ENCODE measurements at regions not wholly inside any gene's neighbourhood (a gene's known extent, or its start where the extent isn't known, plus 50 kb on each side); places are given as distances from the start of the nearest gene placed in this dataset.

DNA sequence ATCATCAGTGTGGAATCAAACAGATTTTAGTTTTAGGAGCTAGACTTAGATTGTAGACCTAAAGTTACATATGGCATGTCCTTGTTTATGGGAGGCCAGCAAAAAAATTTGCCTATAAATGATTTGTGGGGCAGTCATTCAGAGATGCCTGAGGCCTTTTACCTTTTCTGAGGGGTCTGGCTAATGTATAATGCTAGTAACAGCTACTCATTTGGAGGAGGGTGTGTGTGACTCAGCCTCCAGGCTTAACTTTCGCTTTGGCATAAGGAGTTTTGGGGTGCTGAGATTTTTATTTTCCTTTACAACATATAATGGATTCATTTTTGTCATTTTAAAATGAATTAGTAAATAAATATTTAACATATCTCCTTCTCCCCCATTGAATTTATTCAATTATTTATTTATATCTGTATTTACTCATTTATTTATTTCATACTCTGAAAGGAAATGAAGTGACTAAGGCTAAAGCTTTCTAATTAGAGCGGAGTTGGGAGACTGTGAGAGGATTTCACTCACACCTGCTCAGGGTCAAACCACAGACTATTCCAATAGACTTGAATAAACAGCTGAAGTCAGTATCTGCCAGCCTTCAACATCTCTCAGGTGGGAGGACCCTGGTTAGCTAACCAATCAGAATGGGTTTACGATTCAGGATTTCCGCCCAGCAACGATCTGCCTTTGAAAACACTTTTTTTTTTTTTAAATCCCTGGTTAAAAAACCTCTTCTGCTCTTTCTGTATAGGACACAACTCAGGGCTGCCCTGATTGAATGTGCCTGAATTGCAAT, 487.5 kb upstream of the SGCD start:
- peak; percentile 30 for DNase-seq (ENCODE audit: low spot score)

DNA sequence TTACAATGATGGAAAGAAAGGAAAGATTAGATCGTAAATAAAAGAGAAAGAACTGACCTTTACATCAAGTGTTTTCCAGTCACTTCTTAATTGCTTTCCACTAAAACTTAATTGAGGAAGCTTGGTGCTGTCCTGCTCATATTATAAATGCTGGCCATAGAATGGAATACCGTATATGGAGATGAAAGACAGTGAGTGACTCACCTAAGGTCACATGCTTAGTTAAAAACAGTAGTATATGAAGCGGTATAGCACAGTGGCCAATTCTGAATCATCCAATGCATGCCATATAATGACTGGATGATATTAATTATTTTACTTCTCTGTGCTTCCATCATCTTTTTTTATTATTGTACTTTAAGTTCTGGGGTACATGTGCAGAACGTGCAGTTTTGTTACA, 482.4 kb upstream of the SGCD start:
- no peak for DNase-seq (ENCODE audit: low spot score)

DNA sequence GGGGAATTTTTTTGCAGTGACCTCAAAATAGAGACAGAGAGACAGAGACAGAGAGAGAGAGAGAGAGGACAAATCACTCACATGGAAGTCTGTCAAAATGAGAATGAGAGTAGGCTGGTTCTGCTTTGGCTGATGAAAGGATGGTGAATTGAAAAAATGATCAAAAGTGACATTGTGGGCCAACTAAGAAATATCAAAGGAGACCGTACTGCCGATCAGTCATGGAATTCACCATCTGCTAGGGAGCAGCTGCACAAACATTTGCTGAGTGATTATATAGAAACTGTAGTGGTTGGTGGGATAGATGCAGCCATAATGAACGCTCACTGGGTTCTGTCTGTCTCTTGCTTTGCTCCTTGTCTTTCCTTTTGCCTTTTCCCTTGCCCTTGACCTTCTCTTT, 476.6 kb upstream of the SGCD start:
- no peak for DNase-seq (ENCODE audit: low spot score)

DNA sequence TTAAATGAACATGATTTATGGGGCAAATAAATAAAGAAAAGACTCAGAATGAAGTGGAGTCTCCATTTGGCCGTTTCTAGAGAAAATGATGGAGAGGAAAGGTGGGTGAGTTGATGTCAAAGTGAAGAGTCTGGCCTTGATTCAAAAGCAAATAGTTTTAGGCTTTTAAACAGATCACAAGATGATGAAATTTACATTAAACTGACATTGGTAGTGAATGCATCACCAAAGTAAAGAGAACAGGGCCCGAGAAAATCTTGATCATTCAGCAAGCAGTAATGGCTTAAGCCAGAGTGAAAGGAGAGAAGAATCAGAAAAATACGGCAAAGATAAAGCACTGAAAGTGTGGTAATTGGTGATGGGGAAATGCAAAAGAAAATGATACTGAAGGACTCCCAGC, 460.0 kb upstream of the SGCD start:
- DNase-seq (ENCODE audit: low spot score) = no peak

DNA sequence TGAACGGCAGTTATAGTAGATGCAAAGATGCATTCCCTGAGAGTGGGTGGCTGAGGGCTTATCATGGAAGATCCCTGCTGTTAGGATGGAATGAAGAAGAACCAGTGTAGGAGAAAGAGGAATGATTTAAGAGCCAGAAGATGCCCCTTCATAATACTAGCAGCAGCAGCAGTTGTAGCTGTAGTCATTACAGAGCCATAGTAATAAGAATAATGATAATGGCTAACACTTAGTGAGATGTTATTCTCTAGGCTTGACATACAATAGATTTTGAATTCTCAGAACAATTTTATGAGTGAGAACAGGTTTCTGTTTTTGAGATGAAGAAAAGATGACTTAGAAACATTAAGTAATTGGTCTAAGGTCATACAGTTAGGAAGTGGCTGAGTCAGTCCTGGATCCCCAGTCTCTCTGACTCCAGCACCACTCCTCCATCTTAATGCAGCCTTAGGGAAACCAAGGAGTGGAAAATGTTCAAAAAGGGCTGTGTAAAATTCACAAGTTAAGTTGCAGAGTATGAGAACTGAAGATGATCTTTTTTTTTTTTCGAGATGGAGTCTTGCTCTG, 459.4 kb upstream of the SGCD start:
- DNase-seq (ENCODE audit: low spot score) = no peak

DNA sequence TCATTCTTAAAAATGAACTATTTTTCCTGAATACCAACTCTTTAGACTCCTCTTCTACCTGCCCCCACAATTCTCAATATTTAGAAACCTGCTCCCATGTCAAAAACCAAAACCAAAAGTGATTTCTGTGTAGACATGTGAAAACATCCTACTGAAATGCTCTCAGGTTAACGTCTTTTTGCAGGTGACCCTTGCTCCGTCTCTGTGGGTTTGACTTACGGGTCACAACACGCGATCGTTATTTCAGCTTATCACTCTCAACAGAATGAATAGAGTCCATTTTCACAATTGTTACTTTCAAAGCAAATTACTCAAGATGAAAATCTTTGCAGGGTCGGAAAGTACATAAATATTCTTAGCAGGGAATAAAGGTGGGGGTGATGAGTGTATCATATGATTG, 456.3 kb upstream of the SGCD start:
- no peak for DNase-seq (ENCODE audit: low spot score)

DNA sequence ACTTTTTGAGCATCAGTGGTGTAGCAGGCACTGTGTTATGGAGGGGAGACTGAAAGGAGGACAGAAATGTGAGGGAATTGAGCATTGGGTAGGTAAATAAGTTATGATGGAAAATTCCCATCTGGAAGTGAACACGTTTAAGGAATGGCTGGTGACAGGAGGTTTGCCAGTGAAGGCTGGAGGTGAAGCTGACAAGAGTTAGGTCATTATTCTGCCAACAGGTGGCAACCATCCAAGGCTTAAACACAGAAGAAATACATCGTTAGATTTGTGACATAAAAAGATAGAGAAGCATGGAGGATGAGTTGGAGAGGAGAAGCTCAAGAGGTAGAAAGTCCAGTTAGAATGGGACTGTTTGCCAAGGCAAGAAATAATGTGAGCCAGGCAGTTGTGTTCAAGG, 455.3 kb upstream of the SGCD start:
- DNase-seq (ENCODE audit: low spot score) = no peak

DNA sequence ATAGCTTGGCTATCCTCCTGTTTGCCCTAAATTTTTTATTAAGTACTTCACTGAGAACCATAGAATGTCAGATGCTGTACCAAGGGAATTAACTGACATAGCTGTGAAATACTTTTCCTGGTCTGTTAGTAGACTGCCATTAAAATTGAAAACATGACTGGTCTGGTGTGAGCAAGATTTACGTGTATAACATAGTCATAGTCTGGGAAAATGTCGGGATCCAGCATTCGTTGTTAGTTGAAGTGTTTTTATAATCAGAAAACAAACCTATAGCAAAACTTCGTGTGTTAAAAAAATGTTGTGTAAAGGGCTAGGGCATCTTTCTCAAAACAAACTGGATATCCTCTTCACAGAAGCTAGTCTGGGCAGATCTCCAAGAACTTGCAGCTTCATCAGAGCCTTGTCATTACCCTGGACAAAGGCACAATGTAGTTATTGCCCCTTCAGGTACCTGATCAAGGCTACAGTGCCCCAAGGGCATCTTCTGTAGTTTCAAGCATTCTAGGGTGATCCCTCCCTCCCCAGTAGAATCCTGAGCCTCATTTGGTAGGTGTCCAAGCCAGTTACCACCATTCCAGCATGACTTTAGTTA, 454.2 kb upstream of the SGCD start:
- no peak for DNase-seq (ENCODE audit: low spot score)

DNA sequence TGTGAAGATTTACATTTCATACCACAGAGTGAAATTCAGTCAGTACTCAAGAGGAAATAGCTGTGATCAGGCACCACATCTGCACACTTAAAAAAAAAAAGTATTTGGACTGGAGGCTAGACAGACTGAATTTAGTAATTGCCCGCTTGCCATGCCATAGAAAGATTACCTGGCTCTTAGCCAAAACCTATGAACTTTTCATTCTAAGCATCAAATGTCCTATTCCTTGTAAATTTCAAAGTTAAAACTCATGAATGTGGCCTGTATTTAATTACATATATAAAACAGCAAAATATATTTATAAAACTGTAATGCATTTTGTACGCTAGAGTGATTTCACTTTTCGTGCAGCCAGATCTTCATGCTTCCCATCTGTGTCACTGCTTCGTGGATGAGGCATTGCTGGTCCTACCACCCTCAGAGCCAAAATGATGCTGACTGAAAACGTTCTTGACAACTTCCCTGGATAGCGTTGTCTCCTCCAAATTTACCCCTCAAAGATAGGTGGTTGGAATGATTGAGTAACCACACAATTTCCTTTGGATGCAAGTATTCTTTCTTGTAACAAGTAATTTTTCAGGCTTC, 447.9 kb upstream of the SGCD start:
- no peak for DNase-seq (ENCODE audit: low spot score)

DNA sequence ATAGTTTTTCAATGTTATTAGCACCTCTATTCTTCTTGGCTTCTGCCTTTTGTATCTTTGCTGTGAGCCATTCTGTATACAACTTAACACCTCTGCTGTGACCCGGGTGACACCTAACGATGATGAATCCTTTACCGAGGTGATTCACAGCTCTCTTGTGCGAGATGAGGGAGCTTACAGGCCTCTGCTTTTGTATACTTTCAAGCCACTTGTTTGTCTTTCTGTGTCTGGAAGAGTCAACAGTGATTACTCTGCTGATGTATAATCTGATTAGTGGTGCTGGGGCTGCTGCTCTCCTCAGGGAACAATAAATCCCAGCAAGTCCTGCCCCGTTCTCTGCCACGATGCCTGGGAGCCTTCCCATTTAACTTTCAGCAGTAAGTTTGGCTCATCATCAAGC, 442.9 kb upstream of the SGCD start:
- DNase-seq (ENCODE audit: low spot score) = no peak

DNA sequence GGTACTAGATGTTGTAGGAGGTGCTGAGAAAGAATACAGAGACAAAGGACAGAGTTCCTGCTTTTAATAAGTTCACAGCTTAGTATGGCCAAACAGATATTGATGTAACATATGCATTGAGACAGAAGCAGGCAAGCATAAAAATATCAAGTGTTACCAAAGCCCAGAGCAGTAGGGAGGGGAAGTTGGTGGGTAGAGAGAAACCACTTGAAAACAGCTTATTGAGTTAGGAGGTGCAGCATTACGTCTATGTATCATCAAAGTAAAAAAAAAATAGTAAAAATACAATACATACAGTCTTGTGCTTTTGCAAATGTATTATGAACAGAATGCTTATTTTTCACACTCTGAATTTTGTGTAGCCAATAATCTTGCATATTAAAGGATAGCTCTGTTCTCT, 441.8 kb upstream of the SGCD start:
- no peak for DNase-seq (ENCODE audit: low spot score)

DNA sequence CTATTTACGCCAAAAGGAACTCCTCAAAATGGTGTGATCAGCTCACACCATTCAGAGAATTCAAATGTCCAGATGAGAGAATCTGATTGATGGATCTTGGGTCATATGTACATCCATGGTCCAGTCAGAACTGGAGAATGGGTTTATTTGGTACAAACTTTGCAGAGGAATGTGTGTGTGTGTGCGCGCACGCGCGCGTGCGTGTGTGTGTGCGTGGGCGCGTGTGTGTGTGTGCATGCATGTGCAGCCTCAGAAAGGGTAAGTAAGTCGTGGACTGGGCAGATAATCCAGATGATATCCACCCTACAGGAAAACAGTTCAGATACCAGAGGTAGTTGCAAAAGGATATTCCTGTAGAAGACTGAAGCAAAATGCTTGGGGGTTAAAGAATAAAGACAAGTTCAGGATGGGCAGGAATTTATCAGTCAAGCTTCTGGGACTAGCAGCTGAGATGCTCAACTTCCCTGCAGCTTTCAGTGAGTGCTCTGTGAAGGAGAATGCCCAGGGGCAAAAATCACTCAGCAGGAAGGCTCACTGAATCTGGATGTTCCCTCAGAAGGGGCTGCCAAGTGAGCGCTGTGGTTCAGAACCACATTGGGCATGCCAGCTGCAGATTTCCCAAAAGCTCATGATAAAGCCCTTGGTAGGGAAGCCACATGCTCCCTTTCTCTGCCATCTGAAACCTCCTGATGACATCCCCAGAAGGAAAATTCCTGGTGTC, 440.5 kb upstream of the SGCD start:
- no peak for DNase-seq (ENCODE audit: low spot score)

DNA sequence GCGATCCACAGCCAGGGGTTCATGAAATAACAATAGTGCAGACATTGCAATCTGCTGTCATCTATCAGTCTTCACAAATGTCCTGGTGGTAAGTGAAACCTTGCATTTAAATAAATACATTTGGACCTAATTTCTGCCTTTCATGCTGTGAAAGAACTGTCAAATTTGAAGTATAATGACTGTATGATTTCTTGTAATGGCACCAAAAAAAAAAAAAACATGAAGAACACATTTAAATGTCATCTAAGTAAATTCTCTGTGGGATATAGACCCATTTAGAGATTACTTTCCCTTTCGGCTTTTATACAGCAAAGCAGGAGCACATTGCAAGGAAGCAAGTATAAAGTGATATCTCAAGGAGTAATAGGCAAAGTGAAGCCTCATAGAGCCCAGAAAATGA, 431.5 kb upstream of the SGCD start:
- DNase-seq (ENCODE audit: low spot score) = no peak

DNA sequence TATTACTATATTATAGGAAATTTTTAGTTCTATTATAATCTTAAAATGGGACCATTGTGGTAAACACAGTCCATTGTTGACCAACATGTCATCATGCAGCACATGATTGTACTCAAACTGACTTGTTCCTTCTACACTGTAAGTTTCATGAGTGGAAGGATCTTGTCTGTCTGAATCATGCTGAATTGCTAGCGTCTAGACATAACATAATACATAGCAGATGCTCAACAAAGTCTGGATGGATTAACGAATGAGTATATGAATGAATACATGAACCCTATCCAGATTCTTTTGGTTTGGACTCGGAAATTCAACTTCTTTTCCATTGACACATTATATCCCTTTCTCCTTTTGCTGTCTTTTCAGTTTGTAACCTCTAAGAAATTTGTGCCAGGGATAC, 429.2 kb upstream of the SGCD start:
- DNase-seq (ENCODE audit: low spot score) = no peak

DNA sequence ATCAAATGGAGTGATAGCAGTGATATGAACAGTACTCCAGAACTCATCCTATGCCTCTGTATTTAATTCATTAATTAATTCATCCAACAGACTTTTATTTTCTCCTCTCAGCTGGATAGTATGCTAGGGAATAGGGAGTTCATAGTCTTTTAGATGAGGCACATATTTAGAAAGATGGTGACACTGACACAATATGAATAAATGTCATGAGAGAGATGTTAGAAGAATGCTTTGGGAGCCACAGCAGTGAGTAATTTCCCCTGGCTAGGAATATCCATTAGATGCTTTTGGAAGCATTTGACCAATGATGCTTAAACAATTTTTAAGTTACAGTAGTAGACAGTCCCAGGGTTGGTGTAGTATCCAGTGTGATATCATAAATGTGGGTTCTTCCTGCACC, 428.7 kb upstream of the SGCD start:
- no peak for DNase-seq (ENCODE audit: low spot score)

DNA sequence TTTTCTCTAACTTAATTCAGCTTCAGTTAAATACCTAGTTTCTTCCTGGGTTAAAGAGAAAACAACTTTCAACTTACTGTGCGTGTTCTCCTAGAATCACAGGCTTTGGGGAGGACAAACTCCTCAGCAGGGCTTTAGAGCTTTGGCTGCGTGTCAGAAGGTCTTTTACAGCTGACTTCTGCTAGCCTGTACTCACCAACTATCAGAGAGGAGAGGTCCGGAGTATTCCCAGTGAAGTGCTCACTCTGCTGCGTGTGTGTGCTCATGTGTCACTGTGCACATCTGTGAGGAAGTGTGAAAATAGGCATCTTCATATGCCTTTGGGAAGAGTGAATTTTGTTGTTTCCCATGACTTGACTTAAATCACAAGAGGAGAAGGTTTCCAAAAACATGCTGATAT, 423.2 kb upstream of the SGCD start:
- no peak for DNase-seq (ENCODE audit: low spot score)

DNA sequence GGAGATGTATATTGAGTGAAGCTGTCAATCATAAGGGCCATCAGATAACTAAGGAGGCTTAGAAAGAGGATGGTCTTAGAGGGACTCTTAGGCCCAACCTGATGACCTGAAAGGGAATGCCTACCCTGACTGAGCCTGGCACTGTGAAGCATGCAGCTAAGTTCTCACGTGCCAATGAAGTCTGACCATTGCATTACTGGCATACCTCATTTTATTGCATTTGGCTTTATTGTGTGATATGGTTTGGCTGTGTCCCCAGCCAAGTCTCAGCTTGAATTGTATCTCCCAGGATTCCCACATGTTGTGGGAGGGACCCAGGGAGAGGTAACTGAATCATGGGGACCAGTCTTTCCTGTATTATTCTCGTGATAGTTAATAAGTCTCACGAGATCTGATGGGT, 421.6 kb upstream of the SGCD start:
- DNase-seq (ENCODE audit: low spot score) = no peak

DNA sequence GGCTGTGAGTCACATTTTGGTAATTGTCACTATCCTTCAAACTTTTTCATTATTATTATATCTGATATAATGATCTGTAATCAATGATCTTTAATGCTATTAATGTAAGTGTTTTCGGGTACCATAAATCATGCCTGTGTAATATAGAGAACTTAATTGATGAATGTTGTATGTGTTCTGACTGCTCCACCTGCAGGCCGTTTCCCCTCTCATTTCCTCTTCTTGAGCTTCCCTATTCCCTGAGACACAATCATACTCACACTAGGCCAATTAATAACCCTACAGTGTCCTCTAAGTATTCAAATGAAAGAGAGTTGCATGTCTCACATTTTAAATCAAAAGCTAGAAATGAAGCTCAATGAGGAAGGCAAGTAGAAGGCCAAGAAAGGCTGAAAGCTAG, 420.9 kb upstream of the SGCD start:
- peak; percentile 7 for DNase-seq (ENCODE audit: low spot score)

DNA sequence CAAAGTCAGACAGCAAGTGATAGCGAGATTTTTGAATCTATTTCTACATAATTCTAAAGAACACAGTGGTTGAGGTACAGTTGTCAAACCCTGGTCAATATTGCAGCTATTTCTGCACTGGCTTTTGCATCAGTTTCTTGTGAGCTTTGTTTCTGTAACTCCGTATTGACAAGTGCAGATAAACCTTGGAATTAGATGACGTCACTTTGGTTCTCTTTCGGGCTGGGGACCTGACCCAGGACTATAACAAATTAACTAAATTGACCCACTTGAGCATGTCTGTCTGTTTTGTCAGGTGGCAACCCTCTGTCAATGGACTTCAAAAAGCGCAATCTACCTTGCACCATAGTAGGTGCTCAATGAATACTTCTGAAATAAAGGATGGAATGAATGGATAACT, 418.4 kb upstream of the SGCD start:
- no peak for DNase-seq (ENCODE audit: low spot score)

DNA sequence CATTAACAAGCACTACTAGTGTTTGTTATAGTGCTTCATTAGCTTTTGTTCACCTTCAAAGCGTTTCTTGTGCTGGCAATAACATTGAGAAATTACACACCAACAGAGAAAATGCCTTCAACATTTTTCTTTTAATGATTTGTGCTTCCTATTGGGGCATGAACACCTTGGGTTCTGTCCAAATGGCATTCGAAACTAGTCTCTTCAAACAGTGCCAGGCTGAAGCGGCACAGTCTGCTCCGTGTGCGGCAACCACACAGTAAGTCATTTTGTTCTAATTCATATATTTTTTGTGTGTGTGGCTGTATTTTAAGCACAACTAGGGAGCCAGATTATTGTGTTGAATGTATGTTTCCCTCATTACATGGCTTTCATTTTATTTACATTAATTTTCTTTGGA, 414.7 kb upstream of the SGCD start:
- no peak for DNase-seq (ENCODE audit: low spot score)

DNA sequence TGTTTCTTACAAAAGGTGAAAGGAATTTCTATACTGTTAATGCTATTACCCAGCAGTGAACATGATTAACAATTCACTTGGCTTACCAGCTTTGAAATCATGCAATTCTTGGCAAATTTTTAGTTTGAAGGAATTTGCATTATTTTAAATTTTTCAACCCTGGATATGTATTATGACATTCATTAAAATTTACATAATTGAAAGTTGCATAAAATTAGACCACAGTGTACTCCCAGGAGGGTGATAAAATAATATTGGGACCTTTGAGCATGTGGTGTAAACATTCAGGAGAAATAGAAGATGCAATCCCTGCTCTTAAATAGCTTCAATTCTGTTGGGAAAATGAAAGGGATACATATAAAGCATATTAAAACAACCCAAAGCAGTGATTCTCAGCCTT, 412.2 kb upstream of the SGCD start:
- no peak for DNase-seq (ENCODE audit: low spot score)

DNA sequence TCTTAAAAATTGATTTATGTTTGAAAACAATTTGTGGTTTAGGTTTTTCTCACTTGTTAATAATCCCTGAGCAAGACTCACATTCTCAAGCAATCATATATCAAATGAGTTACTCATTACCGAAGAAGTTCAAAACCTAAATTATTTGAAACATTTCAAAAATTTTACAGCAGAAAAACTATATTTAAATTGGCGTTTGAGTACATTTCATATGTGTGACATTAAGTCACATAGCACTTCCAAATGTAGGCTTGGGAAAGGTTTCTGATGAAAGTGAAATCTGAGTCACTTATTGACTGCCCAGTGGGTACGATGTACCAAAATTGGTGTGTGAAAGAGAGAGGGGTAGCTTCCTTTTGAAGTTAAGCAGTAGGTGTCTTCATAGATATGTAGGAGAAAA, 411.4 kb upstream of the SGCD start:
- no peak for DNase-seq (ENCODE audit: low spot score)

DNA sequence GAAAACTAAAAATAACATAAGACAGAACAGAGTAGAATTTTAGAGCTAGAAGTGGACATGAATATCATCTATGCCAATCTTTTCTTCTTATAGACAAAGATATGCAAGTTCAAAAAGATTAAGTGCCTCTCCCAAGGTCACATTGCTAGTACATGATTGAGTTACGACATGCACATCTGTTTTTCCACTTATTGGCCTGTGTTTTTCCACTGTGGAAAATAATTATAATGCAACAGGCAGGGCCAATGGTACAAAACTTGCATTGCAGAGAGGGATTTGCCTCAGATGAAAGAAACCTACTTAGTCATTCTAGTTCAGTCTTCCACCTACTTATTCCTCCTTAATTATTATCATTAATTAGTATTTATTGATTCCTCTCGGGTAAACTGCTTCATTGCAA, 407.8 kb upstream of the SGCD start:
- no peak for DNase-seq (ENCODE audit: low spot score)
